ENCODE measurements at regions not wholly inside any gene's neighbourhood (a gene's known extent, or its start where the extent isn't known, plus 50 kb on each side); places are given as distances from the start of the nearest gene placed in this dataset.

DNA sequence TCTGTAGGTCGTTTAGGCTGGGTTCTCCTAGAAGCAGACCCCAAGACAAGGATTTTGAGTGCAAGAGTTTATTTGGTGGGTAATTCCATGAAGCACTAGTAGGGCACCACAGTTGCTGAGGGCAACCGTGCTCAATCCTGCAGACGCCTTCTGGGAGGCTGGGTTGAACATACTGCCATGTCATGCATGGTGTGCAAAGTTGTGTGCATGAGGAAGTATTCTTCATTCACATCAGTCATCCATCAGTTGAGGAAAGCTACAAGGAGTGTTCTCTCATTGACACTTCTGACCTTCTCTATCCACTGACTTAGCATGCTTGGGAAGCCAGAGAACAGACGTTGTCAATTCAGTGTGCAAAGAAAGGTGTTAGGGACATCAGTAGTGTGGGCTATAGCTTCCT lies 179.2 kb downstream of the PTPN11 start:
- TF ChIP-seq CTCF (conservative IDR thresholded peaks at IDR 0.05) (no peak), EZH2 (IDR thresholded peaks at IDR 0.05; ENCODE audit: low read depth) (no peak)

All from PC-9 (cell line).